Mucosa of descending colon (tissue), 3 donors: ENCODE measurements at regions not wholly inside any gene's neighbourhood (a gene's known extent, or its start where the extent isn't known, plus 50 kb on each side); places are given as distances from the start of the nearest gene placed in this dataset.
A peak's percentile ranks its signal among the peaks of the same experiment; 100 is the strongest.

Source experiments
- ATAC-seq: fragments of 200-7000 bp; cut with Tn5 transposase; one replicate; pipeline ENCODE4 v1.9.1; 2020; ENCODE audit warnings: mild to moderate bottlenecking, moderate library complexity
- DNase-seq, 3 donors: peaks; one replicate each; pipeline ENCODE4 v3.0.0-alpha.2; 2020
- H3K36me3 ChIP-seq: fragments of 200-600 bp; one replicate; pipeline ENCODE4 v1.8.0; 2021; ENCODE audit warnings: low read depth, mild to moderate bottlenecking
- H3K4me1 ChIP-seq: fragments of 200-600 bp; one replicate; pipeline ENCODE4 v1.8.0; 2021; ENCODE audit warnings: low read depth, mild to moderate bottlenecking
- H3K4me3 ChIP-seq: fragments of 200-600 bp; one replicate; pipeline ENCODE4 v1.8.0; 2021; ENCODE audit warnings: mild to moderate bottlenecking
- H3K9me3 ChIP-seq: fragments of 200-600 bp; one replicate; pipeline ENCODE4 v1.8.0; 2021; ENCODE audit warnings: mild to moderate bottlenecking
- intact Hi-C, 2 donors: fragments of 100-400 bp; cut with DNase I in 1 of 2; cut with micrococcal nuclease in 1 of 2; formaldehyde crosslinking; loops; one replicate each; pipeline versions ENCODE4 v1.11.0 to v1.11.1; 2022; cut with DNase I, micrococcal nuclease
- TF ChIP-seq, protein P1 (sequence below): fragments of 200-600 bp; IDR thresholded peaks from one replicate; pipeline ENCODE4 v1.8.0; 2022; ENCODE audit warnings: antibody characterized with exemption, mild to moderate bottlenecking
- donor health status: DM: no; HTN: no; CAD: no; lungs with moderate emphysema.
- donor health status: DM: no; HTN: no; CAD: no.
- donor health status: DM: no; HTN: yes; CAD: no.

DNA sequence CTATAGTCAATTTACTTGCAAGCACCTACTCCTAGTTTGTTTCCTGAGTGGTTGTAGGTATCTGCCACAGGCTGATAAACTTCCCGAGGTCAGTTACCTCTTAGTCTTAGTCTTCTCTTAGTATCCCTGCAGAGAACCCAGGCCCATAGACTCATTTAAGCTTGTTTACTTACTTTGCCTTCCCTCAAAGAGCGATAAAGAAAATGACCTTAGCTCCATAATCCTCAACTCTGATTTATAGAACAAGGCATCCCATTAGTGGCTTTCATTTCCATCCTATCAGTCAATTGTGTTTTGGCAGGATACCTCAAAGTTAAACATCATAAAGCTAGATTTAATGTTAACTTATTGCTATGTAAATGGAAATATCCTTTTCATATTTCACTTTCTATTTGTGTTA is 119.7 kb downstream of the UCHL5 start:
- H3K4me1 ChIP-seq: no peaks in the 10 kb centered on the region
- intact Hi-C loops: no loop called here
- ATAC-seq (peak; percentile 89), DNase-seq (peak in 1 of 3 donors; percentile 12)
- no peak overlapping the region for H3K4me3 ChIP-seq
- H3K36me3 ChIP-seq: no peaks in the 10 kb centered on the region
- no peaks in the 10 kb centered on the region for H3K9me3 ChIP-seq
- TF ChIP-seq, protein P1, sequence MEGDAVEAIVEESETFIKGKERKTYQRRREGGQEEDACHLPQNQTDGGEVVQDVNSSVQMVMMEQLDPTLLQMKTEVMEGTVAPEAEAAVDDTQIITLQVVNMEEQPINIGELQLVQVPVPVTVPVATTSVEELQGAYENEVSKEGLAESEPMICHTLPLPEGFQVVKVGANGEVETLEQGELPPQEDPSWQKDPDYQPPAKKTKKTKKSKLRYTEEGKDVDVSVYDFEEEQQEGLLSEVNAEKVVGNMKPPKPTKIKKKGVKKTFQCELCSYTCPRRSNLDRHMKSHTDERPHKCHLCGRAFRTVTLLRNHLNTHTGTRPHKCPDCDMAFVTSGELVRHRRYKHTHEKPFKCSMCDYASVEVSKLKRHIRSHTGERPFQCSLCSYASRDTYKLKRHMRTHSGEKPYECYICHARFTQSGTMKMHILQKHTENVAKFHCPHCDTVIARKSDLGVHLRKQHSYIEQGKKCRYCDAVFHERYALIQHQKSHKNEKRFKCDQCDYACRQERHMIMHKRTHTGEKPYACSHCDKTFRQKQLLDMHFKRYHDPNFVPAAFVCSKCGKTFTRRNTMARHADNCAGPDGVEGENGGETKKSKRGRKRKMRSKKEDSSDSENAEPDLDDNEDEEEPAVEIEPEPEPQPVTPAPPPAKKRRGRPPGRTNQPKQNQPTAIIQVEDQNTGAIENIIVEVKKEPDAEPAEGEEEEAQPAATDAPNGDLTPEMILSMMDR: no peak

DNA sequence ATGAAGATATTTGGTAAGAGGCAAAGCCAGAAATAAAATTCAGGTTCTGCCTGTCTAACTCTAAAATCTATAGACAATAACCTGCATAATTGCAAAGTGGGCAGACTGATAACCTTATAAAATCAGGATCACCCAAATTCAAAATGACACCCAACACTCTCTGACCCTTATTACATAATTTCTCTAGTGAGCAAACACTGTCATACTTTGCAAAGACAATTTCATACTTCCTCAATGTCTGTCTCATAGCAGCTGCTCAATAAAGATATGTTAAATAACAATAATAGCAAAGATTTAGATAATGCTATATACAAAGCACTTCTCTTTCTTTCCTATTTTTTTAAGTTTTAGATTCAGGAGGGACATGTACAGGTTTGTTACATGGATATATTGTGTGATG is 118.5 kb downstream of the UCHL5 start:
- Histone ChIP-seq H3K4me1 (no peaks in the 10 kb centered on the region), H3K9me3 (no peaks in the 10 kb centered on the region), H3K4me3 (no peak overlapping the region), H3K36me3 (no peaks in the 10 kb centered on the region)
- intact Hi-C loops: no loop called here
- ATAC-seq (no peak), DNase-seq (no peak)
- TF ChIP-seq, protein P1: no peak

DNA sequence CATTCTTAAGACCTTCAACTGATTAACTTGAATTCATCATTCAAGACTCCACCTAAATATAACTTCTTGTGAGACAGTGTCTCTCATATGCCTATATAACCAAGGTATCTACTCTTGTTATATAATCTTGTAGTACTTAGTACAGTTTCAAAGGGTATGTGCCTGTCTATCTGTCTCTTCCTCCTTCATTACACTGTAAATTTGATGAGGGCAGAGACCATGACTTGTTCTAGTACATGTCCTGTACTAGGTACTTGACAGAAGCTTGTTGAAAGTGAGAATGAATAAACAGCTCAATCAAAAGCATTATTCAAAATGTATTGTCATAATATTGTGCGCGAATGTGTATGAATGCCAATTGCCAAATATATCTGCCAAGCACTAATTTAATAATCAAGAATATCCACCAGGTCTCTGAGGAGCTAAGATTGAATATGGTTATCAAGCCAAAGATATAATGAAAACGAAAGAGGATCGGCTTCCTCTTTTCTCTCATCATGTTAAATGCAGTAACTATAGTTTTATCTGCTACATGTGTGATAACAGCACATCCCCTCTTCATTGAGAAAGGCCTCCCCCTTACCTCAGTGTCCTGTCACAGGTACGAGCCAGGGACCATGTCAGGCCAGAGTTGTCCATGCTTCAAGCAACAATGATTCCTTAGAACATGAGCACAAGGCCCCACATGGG is 117.3 kb downstream of the UCHL5 start:
- DNase-seq: no peak
- H3K36me3 ChIP-seq: no peaks in the 10 kb centered on the region
- ATAC-seq: no peak
- intact Hi-C loops: no loop called here
- TF ChIP-seq, protein P1: no peak
- no peaks in the 10 kb centered on the region for H3K9me3 ChIP-seq
- H3K4me3 ChIP-seq: no peak overlapping the region
- H3K4me1 ChIP-seq: no peaks in the 10 kb centered on the region

DNA sequence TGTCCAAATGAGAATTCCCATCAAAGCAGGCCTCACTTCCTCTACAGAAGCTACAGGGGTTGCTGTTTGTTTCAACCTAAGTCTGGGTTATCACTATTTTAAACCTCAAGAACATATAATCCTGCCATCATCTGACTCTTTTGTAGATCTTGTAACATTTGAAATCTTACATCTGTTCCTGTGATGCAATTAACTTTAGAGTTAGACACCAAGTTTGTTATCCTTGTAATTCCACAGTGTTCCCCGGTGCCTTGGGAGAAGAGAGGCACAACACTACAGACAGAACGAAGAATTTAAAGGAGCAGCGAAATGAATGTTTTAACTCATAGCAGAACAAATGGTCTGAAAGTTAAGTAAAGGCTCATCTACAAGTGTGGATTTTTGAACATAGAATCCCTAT is 116.1 kb downstream of the UCHL5 start:
- intact Hi-C loops: no loop called here
- ATAC-seq: no peak
- Histone ChIP-seq H3K9me3 (no peaks in the 10 kb centered on the region), H3K4me1 (no peaks in the 10 kb centered on the region), H3K4me3 (no peak overlapping the region), H3K36me3 (no peaks in the 10 kb centered on the region)
- no peak for DNase-seq
- TF ChIP-seq, protein P1: no peak

DNA sequence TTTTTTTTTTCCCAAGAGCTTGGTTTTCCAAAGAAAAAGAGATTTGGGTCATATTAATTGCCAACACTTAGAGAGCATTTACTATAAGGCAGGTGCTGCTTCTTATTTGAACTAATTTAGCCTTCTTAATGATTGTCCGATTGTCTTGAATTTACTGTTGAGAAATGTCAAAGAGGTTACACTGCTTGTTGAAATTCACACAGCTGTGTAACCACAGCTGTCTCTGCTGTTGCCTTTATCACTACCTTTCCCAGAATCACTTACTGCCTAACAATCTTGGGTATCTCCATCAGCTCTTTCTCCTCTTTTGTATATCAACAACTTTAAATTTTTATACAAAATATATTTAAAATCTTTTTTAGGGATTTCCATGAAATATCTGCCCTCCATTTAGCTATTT is 115.6 kb downstream of the UCHL5 start:
- intact Hi-C loops: no loop called here
- Histone ChIP-seq H3K4me3 (no peak overlapping the region), H3K36me3 (no peaks in the 10 kb centered on the region), H3K4me1 (no peaks in the 10 kb centered on the region), H3K9me3 (no peaks in the 10 kb centered on the region)
- TF ChIP-seq, protein P1: no peak
- ATAC-seq (no peak), DNase-seq (no peak)
